Spleen (tissue), 7 donors: ENCODE measurements at regions not wholly inside any gene's neighbourhood (a gene's known extent, or its start where the extent isn't known, plus 50 kb on each side); places are given as distances from the start of the nearest gene placed in this dataset.

Experiments used
- CTCF ChIP-seq, 11 experiments: fragments of 200-600 bp in 7 of 11; fragments of 450-650 bp in 4 of 11; sonication (generic) in 4 of 11; IDR thresholded peaks in 8 of 11; conservative IDR thresholded peaks in 3 of 11; 1 replicate in 7 of 11; 2 replicates in 4 of 11; pipeline versions ENCODE4 v1.4.0 to v1.8.0; 2016 to 2021; ENCODE audit warnings: antibody characterized with exemption in 11 of 11, inconsistent platforms in 4 of 11, mild to moderate bottlenecking in 1 of 11
- POLR2A ChIP-seq, 3 donors: fragments of 450-650 bp; IDR thresholded peaks; one replicate each; pipeline ENCODE4 v1.5.1; 2017; ENCODE audit warnings: antibody characterized with exemption in 3 of 3, mild to moderate bottlenecking in 1 of 3
- POLR2AphosphoS5 ChIP-seq, 3 donors: sonication (generic); formaldehyde crosslinking; IDR thresholded peaks; one replicate each; pipeline ENCODE4 v1.5.1; 2017; ENCODE audit warnings: antibody characterized with exemption in 3 of 3
- donor health status: DM: no; HTN: no; CAD: no; lungs with moderate emphysema.
- donor health status: DM: no; HTN: no; CAD: no.
- donor health status: DM: no; HTN: no; CAD: no.

GRCh38 chr12:34345801-34346200 is 323.5 kb downstream of the ALG10 start:
- TF ChIP-seq CTCF (IDR thresholded peaks at IDR 0.05 in 8 of 11, conservative IDR thresholded peaks at IDR 0.05 in 3 of 11) (no peak), POLR2A (IDR thresholded peaks at IDR 0.05) (no peak), POLR2AphosphoS5 (IDR thresholded peaks at IDR 0.05) (no peak)
